ENCODE measurements at regions not wholly inside any gene's neighbourhood (a gene's known extent, or its start where the extent isn't known, plus 50 kb on each side); places are given as distances from the start of the nearest gene placed in this dataset.

- DNase-seq (ENCODE audit: low read depth): no peak
- no peak for TF ChIP-seq CTCF (IDR thresholded peaks at IDR 0.05; ENCODE audit: insufficient read depth, low read length)
- H3K4me3 ChIP-seq (ENCODE audit: low read depth, low read length): no peak overlapping the region
These were observed 177.4 kb upstream of the GSE1 start for GRCh38 chr16:85435700-85436099.

GRCh38 chr16:85436207-85436606 is 176.9 kb upstream of the GSE1 start:
- H3K4me3 ChIP-seq (ENCODE audit: low read depth, low read length): no peak overlapping the region
- TF ChIP-seq CTCF (IDR thresholded peaks at IDR 0.05; ENCODE audit: insufficient read depth, low read length): no peak
- peak; percentile 15 for DNase-seq (ENCODE audit: low read depth)

GRCh38 chr16:85436636-85437165 is 176.4 kb upstream of the GSE1 start:
- TF ChIP-seq CTCF (IDR thresholded peaks at IDR 0.05; ENCODE audit: insufficient read depth, low read length): no peak
- no peak overlapping the region for H3K4me3 ChIP-seq (ENCODE audit: low read depth, low read length)
- peak; percentile 15 for DNase-seq (ENCODE audit: low read depth)

- no peak overlapping the region for H3K4me3 ChIP-seq (ENCODE audit: low read depth, low read length)
- TF ChIP-seq CTCF (IDR thresholded peaks at IDR 0.05; ENCODE audit: insufficient read depth, low read length): no peak
- peak; percentile 17 for DNase-seq (ENCODE audit: low read depth)
These were observed 175.7 kb upstream of the GSE1 start for GRCh38 chr16:85437166-85438052.

GRCh38 chr16:85438981-85439685 is 174.0 kb upstream of the GSE1 start:
- no peak for DNase-seq (ENCODE audit: low read depth)
- no peak overlapping the region for H3K4me3 ChIP-seq (ENCODE audit: low read depth, low read length)
- TF ChIP-seq CTCF (IDR thresholded peaks at IDR 0.05; ENCODE audit: insufficient read depth, low read length): no peak

GRCh38 chr16:85440744-85441143 is 172.4 kb upstream of the GSE1 start:
- TF ChIP-seq CTCF (IDR thresholded peaks at IDR 0.05; ENCODE audit: insufficient read depth, low read length): no peak
- H3K4me3 ChIP-seq (ENCODE audit: low read depth, low read length): no peak overlapping the region
- no peak for DNase-seq (ENCODE audit: low read depth)

All from fibroblast of the aortic adventitia (primary cell).